HCT116 (cell line): ENCODE measurements at regions not wholly inside any gene's neighbourhood (a gene's known extent, or its start where the extent isn't known, plus 50 kb on each side); places are given as distances from the start of the nearest gene placed in this dataset.

Experiments
- ATAC-seq: fragments of 200-7000 bp; cut with Tn5 transposase; 2 replicates; pipeline ENCODE4 v1.9.1; 2020; ENCODE audit warnings: mild to moderate bottlenecking, moderate library complexity
- BruUV-seq: library from RNA; stranded (reverse); fragments of 400-500 nt; replicated peaks from 2 replicates; lab custom pipeline; 2021; lab: Mats Ljungman, UMichigan
- CTCF ChIA-PET: fragments of 300-600 bp; sonication (Branson Sonifier 250); formaldehyde crosslinking; loops from one replicate; lab custom pipeline; 2021; ENCODE audit warnings: antibody characterized with exemption; lab: Charles Lee
- POLR2A ChIA-PET: fragments of 300-600, 350-600 bp; sonication (Branson Sonifier 250); formaldehyde crosslinking; loops from one replicate; lab custom pipeline; 2021; ENCODE audit warnings: antibody characterized with exemption; lab: Charles Lee
- RAD21 ChIA-PET, 2 experiments: fragments of 300-600 bp; sonication (Branson Sonifier 250); formaldehyde crosslinking; loops; one replicate each; lab custom pipeline; 2023; ENCODE audit warnings: low total read pairs in 2 of 2; ENCODE audit not compliant: uncharacterized antibody in 2 of 2, unreplicated experiment in 2 of 2, low non-redundant PET in 1 of 2; lab: Charles Lee
- DNase-seq: peaks from one replicate; pipeline ENCODE4 v3.0.0-alpha.2; 2010; ENCODE audit warnings: low read depth, low spot score
- H2AFZ ChIP-seq: fragments of 200-600 bp; shearing (Covaris generic), sonication (generic); 2 replicates; pipeline ENCODE4 v1.6.1; 2017; ENCODE audit warnings: low read depth, mixed run types, mixed read lengths, antibody characterized with exemption, low read length; ENCODE audit not compliant: poor library complexity, severe bottlenecking
- H3K27ac ChIP-seq: 2 replicates; pipeline ENCODE4 v1.5.1; 2012; ENCODE audit warnings: low read depth, low read length
- H3K27me3 ChIP-seq: fragments of 200-600 bp; sonication (generic); 2 replicates; pipeline ENCODE4 v1.6.1; 2016; ENCODE audit warnings: mixed run types, low read length, mixed read lengths; ENCODE audit not compliant: insufficient read depth
- H3K36me3 ChIP-seq, 2 experiments: fragments of 200-500 bp in 1 of 2; fragments of 200-600 bp in 1 of 2; sonication (Bioruptor generic) in 1 of 2; sonication (generic) in 1 of 2; 2 replicates each; pipeline versions ENCODE4 v1.5.1 to v1.6.1; 2014 to 2016; ENCODE audit warnings: low read length in 2 of 2, inconsistent platforms in 1 of 2, mixed read lengths in 1 of 2, mixed run types in 1 of 2; ENCODE audit not compliant: insufficient read depth in 2 of 2, control insufficient read depth in 1 of 2
- H3K4me1 ChIP-seq, 2 experiments: fragments of 200-600 bp in 1 of 2; sonication (generic) in 1 of 2; 2 replicates each; pipeline versions ENCODE4 v1.5.1 to v1.6.1; 2012 to 2017; ENCODE audit warnings: low read length in 2 of 2, inconsistent platforms in 1 of 2, mild to moderate bottlenecking in 1 of 2, mixed read lengths in 1 of 2, mixed run types in 1 of 2, moderate library complexity in 1 of 2; ENCODE audit not compliant: insufficient read depth in 2 of 2, control insufficient read depth in 1 of 2
- H3K4me2 ChIP-seq: fragments of 200-600 bp; sonication (generic); 2 replicates; pipeline ENCODE4 v1.6.1; 2017; ENCODE audit warnings: mixed run types, low read length, mixed read lengths
- H3K4me3 ChIP-seq, 2 experiments: fragments of 200-600 bp in 1 of 2; sonication (generic) in 1 of 2; replicated peaks in 1 of 2; 2 replicates each; pipeline ENCODE4 v1.5.1; 2011 to 2016; ENCODE audit warnings: low read length in 2 of 2, control low read depth in 1 of 2, low read depth in 1 of 2, mild to moderate bottlenecking in 1 of 2, mixed read lengths in 1 of 2, mixed run types in 1 of 2
- H3K79me2 ChIP-seq: fragments of 200-600 bp; sonication (generic); 2 replicates; pipeline ENCODE4 v1.6.1; 2017; ENCODE audit warnings: mild to moderate bottlenecking, mixed run types, low read length, moderate library complexity, mixed read lengths; ENCODE audit not compliant: insufficient read depth
- H3K9ac ChIP-seq: fragments of 200-600 bp; sonication (generic); 2 replicates; pipeline ENCODE4 v1.6.1; 2016; ENCODE audit warnings: low read length, mixed read lengths
- H3K9me2 ChIP-seq: fragments of 200-600 bp; sonication (generic), shearing (Covaris generic); 2 replicates; pipeline ENCODE4 v1.6.1; 2017; ENCODE audit warnings: mixed run types, mild to moderate bottlenecking, moderate library complexity; ENCODE audit not compliant: insufficient read depth
- H3K9me3 ChIP-seq, 2 experiments: fragments of 200-500 bp in 1 of 2; fragments of 200-600 bp in 1 of 2; sonication (Bioruptor generic) in 1 of 2; sonication (generic) in 1 of 2; 2 replicates each; pipeline ENCODE4 v1.6.1; 2014 to 2017; ENCODE audit warnings: low read length in 2 of 2, mixed read lengths in 2 of 2, inconsistent platforms in 1 of 2, low read depth in 1 of 2, mild to moderate bottlenecking in 1 of 2, mixed run types in 1 of 2, moderate library complexity in 1 of 2; ENCODE audit not compliant: control insufficient read depth in 1 of 2, insufficient read depth in 1 of 2
- H4K20me1 ChIP-seq: fragments of 200-600 bp; sonication (generic), shearing (Covaris generic); 2 replicates; pipeline ENCODE4 v1.6.1; 2017; ENCODE audit warnings: mixed run types, mild to moderate bottlenecking, moderate library complexity; ENCODE audit not compliant: insufficient read depth
- ELF1 ChIP-seq: IDR thresholded peaks from 2 replicates; pipeline ENCODE4 v1.6.1; 2012; ENCODE audit warnings: low read depth, borderline replicate concordance
- JUND ChIP-seq: IDR thresholded peaks from 2 replicates; pipeline ENCODE4 v1.6.1; 2012
- MAX ChIP-seq: IDR thresholded peaks from 2 replicates; pipeline ENCODE4 v1.6.1; 2012
- POLR2A ChIP-seq: IDR thresholded peaks from 2 replicates; pipeline ENCODE4 v1.7.0; 2011; ENCODE audit warnings: borderline replicate concordance; ENCODE audit not compliant: insufficient read depth, insufficient read length; ENCODE audit errors: extremely low read depth
- POLR2AphosphoS5 ChIP-seq: IDR thresholded peaks from 2 replicates; pipeline ENCODE4 v1.6.1; 2011; ENCODE audit warnings: mild to moderate bottlenecking, low read depth, low read length, moderate library complexity
- RAD21 ChIP-seq: IDR thresholded peaks from 2 replicates; pipeline ENCODE4 v1.6.1; 2012; ENCODE audit warnings: low read depth, mild to moderate bottlenecking
- SIN3A ChIP-seq: IDR thresholded peaks from 2 replicates; pipeline ENCODE4 v1.6.1; 2012; ENCODE audit warnings: low read depth
- SP1 ChIP-seq: IDR thresholded peaks from 2 replicates; pipeline ENCODE4 v1.6.1; 2012; ENCODE audit warnings: low read depth
- TCF7L2 ChIP-seq: IDR thresholded peaks from 2 replicates; pipeline ENCODE4 v1.7.0; 2011; ENCODE audit warnings: borderline replicate concordance, inconsistent platforms; ENCODE audit not compliant: insufficient read depth, insufficient read length; ENCODE audit errors: extremely low read depth
- ZFX ChIP-seq: fragments of 450-650 bp; IDR thresholded peaks from 2 replicates; pipeline ENCODE4 v1.6.1; 2017
- ZNF274 ChIP-seq: fragments of 200-500 bp; sonication (Bioruptor generic); IDR thresholded peaks from 2 replicates; pipeline ENCODE4 v1.6.1; 2014; ENCODE audit warnings: mild to moderate bottlenecking, low read depth, low read length, inconsistent platforms
- intact Hi-C: fragments of 100-400 bp; cut with micrococcal nuclease; formaldehyde crosslinking; loops from 2 replicates; pipeline ENCODE4 v1.10.0; 2022
- TF ChIP-seq, protein P1 (sequence below), 3 experiments: fragments of 200-600 bp in 1 of 3; sonication (generic) in 1 of 3; IDR thresholded peaks in 2 of 3; conservative IDR thresholded peaks in 1 of 3; 2 replicates each; pipeline ENCODE4 v1.5.1; 2012 to 2017; ENCODE audit warnings: low read depth in 2 of 3, low read length in 2 of 3, antibody characterized with exemption in 1 of 3, borderline replicate concordance in 1 of 3, control low read depth in 1 of 3, mild to moderate bottlenecking in 1 of 3, mixed read lengths in 1 of 3, mixed run types in 1 of 3, moderate library complexity in 1 of 3; ENCODE audit not compliant: insufficient read depth in 1 of 3
- TF ChIP-seq, protein P2 (sequence below): IDR thresholded peaks from 2 replicates; pipeline ENCODE4 v1.6.1; 2012; ENCODE audit warnings: low read depth
- TF ChIP-seq, protein P3 (sequence below): IDR thresholded peaks from 2 replicates; pipeline ENCODE4 v1.6.1; 2011; ENCODE audit warnings: mild to moderate bottlenecking, low read length, moderate library complexity; ENCODE audit not compliant: insufficient replicate concordance; ENCODE audit errors: extremely low read depth

- H3K9me3 ChIP-seq: no peaks in the 10 kb centered on the region
- peak; percentile 71 for ATAC-seq
- ChIA-PET RAD21 (interaction anchor here in 1 of 2 experiments (0.6 kb wide), 1 partner anchor 786 kb away, joined by 4 read pairs; no protein-coding TSS in a partner anchor), POLR2A (no interaction called here)
- no peak overlapping the region for H3K4me3 ChIP-seq
- no peak overlapping the region for H2AFZ ChIP-seq
- intact Hi-C loops: no loop called here
- BruUV-seq: no TSS peak
- no peak overlapping the region for H3K9ac ChIP-seq
- no peaks in the 10 kb centered on the region for H3K36me3 ChIP-seq
- H3K9me2 ChIP-seq: no peaks in the 10 kb centered on the region
- no peak for DNase-seq
- TF ChIP-seq MAX (no peak), TCF7L2 (no peak), POLR2AphosphoS5 (no peak), ZNF274 (no peak), ELF1 (no peak), POLR2A (no peak), SP1 (no peak), RAD21 (no peak), SIN3A (no peak), ZFX (no peak), JUND (no peak)
- TF ChIP-seq, protein P1, sequence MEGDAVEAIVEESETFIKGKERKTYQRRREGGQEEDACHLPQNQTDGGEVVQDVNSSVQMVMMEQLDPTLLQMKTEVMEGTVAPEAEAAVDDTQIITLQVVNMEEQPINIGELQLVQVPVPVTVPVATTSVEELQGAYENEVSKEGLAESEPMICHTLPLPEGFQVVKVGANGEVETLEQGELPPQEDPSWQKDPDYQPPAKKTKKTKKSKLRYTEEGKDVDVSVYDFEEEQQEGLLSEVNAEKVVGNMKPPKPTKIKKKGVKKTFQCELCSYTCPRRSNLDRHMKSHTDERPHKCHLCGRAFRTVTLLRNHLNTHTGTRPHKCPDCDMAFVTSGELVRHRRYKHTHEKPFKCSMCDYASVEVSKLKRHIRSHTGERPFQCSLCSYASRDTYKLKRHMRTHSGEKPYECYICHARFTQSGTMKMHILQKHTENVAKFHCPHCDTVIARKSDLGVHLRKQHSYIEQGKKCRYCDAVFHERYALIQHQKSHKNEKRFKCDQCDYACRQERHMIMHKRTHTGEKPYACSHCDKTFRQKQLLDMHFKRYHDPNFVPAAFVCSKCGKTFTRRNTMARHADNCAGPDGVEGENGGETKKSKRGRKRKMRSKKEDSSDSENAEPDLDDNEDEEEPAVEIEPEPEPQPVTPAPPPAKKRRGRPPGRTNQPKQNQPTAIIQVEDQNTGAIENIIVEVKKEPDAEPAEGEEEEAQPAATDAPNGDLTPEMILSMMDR (IDR thresholded peaks at IDR 0.05 in 2 of 3, conservative IDR thresholded peaks at IDR 0.05 in 1 of 3; ENCODE audit: borderline replicate concordance in 1 of 3, insufficient read depth in 1 of 3, low read depth in 2 of 3, low read length in 2 of 3): no peak
- TF ChIP-seq, protein P2, sequence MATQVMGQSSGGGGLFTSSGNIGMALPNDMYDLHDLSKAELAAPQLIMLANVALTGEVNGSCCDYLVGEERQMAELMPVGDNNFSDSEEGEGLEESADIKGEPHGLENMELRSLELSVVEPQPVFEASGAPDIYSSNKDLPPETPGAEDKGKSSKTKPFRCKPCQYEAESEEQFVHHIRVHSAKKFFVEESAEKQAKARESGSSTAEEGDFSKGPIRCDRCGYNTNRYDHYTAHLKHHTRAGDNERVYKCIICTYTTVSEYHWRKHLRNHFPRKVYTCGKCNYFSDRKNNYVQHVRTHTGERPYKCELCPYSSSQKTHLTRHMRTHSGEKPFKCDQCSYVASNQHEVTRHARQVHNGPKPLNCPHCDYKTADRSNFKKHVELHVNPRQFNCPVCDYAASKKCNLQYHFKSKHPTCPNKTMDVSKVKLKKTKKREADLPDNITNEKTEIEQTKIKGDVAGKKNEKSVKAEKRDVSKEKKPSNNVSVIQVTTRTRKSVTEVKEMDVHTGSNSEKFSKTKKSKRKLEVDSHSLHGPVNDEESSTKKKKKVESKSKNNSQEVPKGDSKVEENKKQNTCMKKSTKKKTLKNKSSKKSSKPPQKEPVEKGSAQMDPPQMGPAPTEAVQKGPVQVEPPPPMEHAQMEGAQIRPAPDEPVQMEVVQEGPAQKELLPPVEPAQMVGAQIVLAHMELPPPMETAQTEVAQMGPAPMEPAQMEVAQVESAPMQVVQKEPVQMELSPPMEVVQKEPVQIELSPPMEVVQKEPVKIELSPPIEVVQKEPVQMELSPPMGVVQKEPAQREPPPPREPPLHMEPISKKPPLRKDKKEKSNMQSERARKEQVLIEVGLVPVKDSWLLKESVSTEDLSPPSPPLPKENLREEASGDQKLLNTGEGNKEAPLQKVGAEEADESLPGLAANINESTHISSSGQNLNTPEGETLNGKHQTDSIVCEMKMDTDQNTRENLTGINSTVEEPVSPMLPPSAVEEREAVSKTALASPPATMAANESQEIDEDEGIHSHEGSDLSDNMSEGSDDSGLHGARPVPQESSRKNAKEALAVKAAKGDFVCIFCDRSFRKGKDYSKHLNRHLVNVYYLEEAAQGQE: no peak
- TF ChIP-seq, protein P3, sequence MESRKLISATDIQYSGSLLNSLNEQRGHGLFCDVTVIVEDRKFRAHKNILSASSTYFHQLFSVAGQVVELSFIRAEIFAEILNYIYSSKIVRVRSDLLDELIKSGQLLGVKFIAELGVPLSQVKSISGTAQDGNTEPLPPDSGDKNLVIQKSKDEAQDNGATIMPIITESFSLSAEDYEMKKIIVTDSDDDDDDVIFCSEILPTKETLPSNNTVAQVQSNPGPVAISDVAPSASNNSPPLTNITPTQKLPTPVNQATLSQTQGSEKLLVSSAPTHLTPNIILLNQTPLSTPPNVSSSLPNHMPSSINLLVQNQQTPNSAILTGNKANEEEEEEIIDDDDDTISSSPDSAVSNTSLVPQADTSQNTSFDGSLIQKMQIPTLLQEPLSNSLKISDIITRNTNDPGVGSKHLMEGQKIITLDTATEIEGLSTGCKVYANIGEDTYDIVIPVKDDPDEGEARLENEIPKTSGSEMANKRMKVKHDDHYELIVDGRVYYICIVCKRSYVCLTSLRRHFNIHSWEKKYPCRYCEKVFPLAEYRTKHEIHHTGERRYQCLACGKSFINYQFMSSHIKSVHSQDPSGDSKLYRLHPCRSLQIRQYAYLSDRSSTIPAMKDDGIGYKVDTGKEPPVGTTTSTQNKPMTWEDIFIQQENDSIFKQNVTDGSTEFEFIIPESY: no peak
- TF ChIP-seq, all 23 proteins: peak for 0
- CTCF ChIA-PET: no interaction called here
- Histone ChIP-seq H3K4me1 (peaks cover 6 to 22% of the 10 kb centered on the region in 2 experiments), H3K27ac (no peak overlapping the region), H3K27me3 (no peaks in the 10 kb centered on the region), H4K20me1 (no peaks in the 10 kb centered on the region), H3K4me2 (peak overlapping the region; percentile 1; the same call in 1 of the 2 replicates), H3K79me2 (no peaks in the 10 kb centered on the region)
Measured at GRCh38 chr17:77274096-77274845, 133.5 kb downstream of the SEC14L1 start.
